ENCODE measurements at regions not wholly inside any gene's neighbourhood (a gene's known extent, or its start where the extent isn't known, plus 50 kb on each side); places are given as distances from the start of the nearest gene placed in this dataset.

DNA sequence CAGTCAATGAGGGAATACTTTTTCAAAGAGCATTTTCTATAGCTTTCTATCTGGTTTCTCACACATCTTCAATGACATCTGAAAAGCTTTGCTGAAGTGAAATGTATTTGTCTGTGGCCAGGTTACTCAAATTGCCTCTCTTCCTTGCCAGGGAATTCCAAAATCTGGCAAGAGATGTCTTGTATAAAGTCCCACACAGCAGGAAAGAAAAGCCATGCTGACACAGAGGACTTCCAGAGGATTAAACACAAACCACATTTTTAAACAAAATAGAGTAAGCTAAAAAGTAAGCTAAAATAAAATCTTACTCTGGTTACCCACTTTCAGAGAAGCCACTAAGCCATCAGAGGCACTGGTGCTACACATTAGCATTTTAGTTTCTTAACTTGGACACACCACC lies 93.1 kb upstream of the BCAR3 start:
- no peak overlapping the region for H3K27ac ChIP-seq
- no peaks in the 10 kb centered on the region for H3K27me3 ChIP-seq
- no peak overlapping the region for H3K4me2 ChIP-seq
- no peak overlapping the region for H3K9ac ChIP-seq
- H3K4me3 ChIP-seq, result no peak overlapping the region
- H3K36me3 ChIP-seq, result no peaks in the 10 kb centered on the region
- no peaks in the 10 kb centered on the region for H3K9me3 ChIP-seq
- H4K20me1 ChIP-seq, result no peaks in the 10 kb centered on the region
- peaks cover under 1% of the 10 kb centered on the region; the same call in 1 of the 2 replicates for H3K4me1 ChIP-seq
- TF ChIP-seq Cebpa-rat (IDR thresholded peaks at IDR 0.05), result no peak

DNA sequence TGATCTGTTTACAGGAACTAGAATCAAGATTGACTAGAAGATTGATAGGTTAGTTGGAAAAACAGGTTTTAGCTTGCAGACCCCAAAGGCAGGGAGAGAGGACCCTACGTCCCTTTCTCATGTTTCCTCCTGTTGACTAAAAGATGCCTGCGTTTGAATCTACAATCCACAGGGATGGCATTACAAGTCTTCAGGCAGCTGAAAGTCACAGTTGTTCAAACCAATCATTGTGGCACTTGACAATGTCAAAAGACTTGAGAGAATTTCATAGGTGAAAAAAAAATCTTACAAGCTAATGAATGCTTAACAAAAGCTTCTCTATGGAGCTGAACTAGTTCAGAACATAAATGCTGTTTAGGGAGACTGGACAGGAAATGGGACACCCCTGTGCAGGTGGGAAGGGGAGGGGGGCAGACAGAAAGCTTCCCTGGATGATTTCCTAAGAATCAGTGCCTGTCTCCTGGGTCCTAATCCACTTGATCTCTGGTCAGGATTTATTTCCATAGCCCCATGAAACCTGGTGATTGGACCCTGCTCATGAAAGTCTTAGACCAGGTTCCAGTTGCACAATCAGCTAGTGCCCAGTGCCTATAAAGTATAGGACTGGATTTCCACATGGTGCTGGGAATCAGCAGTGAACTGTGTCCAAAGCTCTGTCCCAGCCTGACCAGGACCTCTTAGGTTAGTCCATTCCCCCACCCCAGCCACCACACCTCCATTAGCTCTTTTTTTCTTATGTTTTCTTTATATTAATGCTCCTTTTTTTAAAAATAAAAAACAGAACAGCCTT lies 91.6 kb upstream of the BCAR3 start:
- no peaks in the 10 kb centered on the region for H3K36me3 ChIP-seq
- H3K4me1 ChIP-seq, result peaks cover 15% of the 10 kb centered on the region
- no peak overlapping the region for H3K4me2 ChIP-seq
- H3K9me3 ChIP-seq, result no peaks in the 10 kb centered on the region
- no peak overlapping the region for H3K27ac ChIP-seq
- no peaks in the 10 kb centered on the region for H4K20me1 ChIP-seq
- no peak overlapping the region for H3K9ac ChIP-seq
- no peaks in the 10 kb centered on the region for H3K27me3 ChIP-seq
- no peak for TF ChIP-seq Cebpa-rat (IDR thresholded peaks at IDR 0.05)
- H3K4me3 ChIP-seq, result no peak overlapping the region

DNA sequence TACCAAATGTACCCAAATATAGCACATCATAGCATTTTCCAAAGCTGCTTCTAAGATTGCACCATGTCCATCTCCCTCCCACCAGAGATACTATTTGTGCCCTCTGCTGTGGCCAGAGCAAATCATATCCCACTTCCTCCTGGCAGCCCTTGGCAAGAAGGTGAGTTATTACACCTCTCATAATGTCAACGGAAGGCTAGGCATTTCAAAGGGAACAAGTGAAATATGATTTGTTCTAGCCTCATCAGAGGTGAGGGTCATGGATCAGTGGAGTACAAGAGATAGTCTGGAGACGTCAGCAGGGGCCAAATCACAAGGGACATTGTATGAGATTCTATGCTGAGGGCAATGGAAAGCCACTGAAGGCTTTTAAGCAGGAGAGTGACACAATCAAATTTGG lies 90.2 kb upstream of the BCAR3 start:
- Histone ChIP-seq H3K4me2 (no peak overlapping the region), H3K27me3 (no peaks in the 10 kb centered on the region), H3K9ac (no peak overlapping the region), H3K27ac (no peak overlapping the region), H3K9me3 (no peaks in the 10 kb centered on the region), H3K4me1 (peaks cover 19% of the 10 kb centered on the region), H4K20me1 (no peaks in the 10 kb centered on the region), H3K4me3 (no peak overlapping the region), H3K36me3 (no peaks in the 10 kb centered on the region)
- TF ChIP-seq Cebpa-rat (IDR thresholded peaks at IDR 0.05), result no peak

DNA sequence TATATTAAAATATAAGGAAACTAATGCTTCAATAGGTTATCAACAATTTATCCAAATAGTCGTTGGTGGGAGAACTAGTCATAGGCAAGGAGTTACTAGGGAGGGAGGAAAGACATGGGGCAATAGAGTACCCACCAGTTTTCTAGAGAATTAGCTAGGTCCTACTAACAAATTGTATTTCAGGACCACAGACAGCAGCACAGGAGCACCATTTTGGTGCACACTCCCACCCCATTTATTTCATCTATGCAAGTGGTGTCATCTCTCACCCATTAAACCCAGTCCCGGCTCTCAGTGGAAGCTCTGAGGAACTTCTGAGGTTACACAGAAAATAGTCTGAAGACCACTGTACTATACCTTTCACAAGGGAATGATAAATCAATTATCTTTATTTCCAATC lies 89.0 kb upstream of the BCAR3 start:
- no peaks in the 10 kb centered on the region for H3K36me3 ChIP-seq
- no peak overlapping the region for H3K27ac ChIP-seq
- TF ChIP-seq Cebpa-rat (IDR thresholded peaks at IDR 0.05), result no peak
- H3K9me3 ChIP-seq, result no peaks in the 10 kb centered on the region
- no peak overlapping the region for H3K9ac ChIP-seq
- no peaks in the 10 kb centered on the region for H3K27me3 ChIP-seq
- H3K4me2 ChIP-seq, result no peak overlapping the region
- H3K4me3 ChIP-seq, result no peak overlapping the region
- peaks cover 19% of the 10 kb centered on the region for H3K4me1 ChIP-seq
- H4K20me1 ChIP-seq, result no peaks in the 10 kb centered on the region

DNA sequence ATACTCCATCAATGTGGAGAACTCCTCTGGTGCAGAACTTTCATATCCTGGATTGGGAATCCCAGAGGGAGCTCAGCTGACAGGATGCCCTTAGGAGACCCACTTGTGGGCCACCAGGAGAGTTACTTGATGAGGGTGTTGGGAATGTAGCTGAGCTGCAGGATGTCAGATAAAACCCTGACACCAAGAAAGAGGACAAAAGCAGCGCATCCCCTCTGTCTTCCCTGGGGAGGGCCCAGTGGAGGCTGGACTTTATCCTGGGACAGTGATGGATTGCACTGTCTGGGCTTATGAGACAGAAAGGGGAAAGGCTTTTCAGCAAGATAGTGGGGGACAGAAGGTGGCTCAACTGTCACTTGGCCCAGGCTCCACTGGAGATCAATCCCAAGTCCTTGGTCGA lies 88.1 kb upstream of the BCAR3 start:
- no peak overlapping the region for H3K27ac ChIP-seq
- H4K20me1 ChIP-seq, result no peaks in the 10 kb centered on the region
- no peak overlapping the region for H3K9ac ChIP-seq
- H3K9me3 ChIP-seq, result no peaks in the 10 kb centered on the region
- peaks cover 19% of the 10 kb centered on the region for H3K4me1 ChIP-seq
- TF ChIP-seq Cebpa-rat (IDR thresholded peaks at IDR 0.05), result no peak
- no peaks in the 10 kb centered on the region for H3K36me3 ChIP-seq
- H3K4me3 ChIP-seq, result no peak overlapping the region
- H3K4me2 ChIP-seq, result peak overlapping the region; percentile 52; the same call in 1 of the 2 replicates
- no peaks in the 10 kb centered on the region for H3K27me3 ChIP-seq

DNA sequence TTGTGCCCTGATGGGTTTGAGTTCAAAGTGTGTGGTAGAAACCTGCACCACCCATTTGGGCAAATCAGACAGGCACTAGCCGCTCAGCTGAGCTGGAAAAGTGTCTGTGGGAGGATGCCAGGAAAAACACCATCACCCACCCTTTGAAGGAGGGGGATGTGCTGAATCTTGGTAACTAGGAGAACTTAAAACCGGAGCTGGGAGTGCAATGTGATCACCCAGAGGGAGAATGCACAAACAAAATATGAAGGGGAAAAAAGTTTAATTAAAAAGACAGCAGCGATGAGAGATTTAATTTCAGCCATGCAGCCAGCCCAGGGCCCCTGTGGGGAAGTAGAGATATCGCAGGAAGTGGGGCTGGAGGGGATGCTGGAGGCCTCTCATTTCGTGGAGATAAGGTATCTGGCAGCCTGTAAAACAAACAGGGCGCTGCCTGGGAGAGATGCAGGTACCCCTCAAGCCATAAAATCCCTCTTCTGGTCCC lies 86.8 kb upstream of the BCAR3 start:
- no peaks in the 10 kb centered on the region for H3K9me3 ChIP-seq
- peaks cover 19% of the 10 kb centered on the region for H3K4me1 ChIP-seq
- TF ChIP-seq Cebpa-rat (IDR thresholded peaks at IDR 0.05), result no peak
- no peaks in the 10 kb centered on the region for H4K20me1 ChIP-seq
- H3K4me3 ChIP-seq, result no peak overlapping the region
- no peak overlapping the region for H3K27ac ChIP-seq
- no peaks in the 10 kb centered on the region for H3K27me3 ChIP-seq
- no peak overlapping the region for H3K9ac ChIP-seq
- H3K4me2 ChIP-seq, result peak overlapping the region; percentile 52
- no peaks in the 10 kb centered on the region for H3K36me3 ChIP-seq

DNA sequence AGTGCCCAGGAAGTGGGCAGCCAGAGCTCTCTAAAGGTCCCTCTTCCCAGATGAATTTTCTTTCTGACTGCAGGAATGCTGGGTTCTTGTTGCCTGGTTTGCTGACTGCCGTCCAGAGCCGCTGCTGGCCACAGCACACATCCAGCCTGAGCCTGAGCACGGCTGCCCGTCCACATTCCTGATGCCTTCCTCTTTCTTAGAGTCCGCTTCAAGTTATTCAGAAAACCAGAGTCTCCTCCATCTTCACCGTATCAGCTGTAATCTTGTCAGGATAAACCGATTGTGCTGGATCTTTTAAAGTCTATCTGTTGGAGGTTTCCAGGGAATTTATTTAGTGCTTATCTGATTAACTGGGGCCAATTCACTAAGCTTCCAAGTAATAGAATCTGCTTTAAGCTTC lies 84.8 kb upstream of the BCAR3 start:
- Histone ChIP-seq H3K4me3 (no peak overlapping the region), H4K20me1 (no peaks in the 10 kb centered on the region), H3K4me2 (no peak overlapping the region), H3K27me3 (no peaks in the 10 kb centered on the region), H3K9me3 (no peaks in the 10 kb centered on the region), H3K9ac (no peak overlapping the region), H3K36me3 (no peaks in the 10 kb centered on the region), H3K27ac (no peak overlapping the region), H3K4me1 (peaks cover 19% of the 10 kb centered on the region)
- TF ChIP-seq Cebpa-rat (IDR thresholded peaks at IDR 0.05), result no peak

DNA sequence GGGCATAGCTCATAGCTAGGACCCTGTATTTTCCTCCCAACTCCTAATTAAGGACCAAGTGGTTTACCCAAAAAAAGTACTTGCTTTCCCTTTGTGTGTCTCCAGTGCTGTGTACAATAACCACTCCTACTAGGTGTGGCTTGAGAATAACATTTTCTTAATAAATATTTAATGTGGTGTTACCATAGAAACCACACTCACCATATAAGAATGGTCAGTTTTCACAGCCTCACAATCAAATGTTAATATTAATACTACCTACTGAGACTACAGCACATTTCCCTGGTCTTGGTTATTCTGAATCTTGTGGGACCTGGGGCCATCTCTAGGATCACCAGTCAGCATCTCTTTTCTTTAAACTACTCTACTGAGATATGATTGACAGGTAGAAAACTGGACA lies 83.5 kb upstream of the BCAR3 start:
- H3K4me2 ChIP-seq, result no peak overlapping the region
- no peak overlapping the region for H3K27ac ChIP-seq
- H4K20me1 ChIP-seq, result no peaks in the 10 kb centered on the region
- H3K36me3 ChIP-seq, result no peaks in the 10 kb centered on the region
- H3K9me3 ChIP-seq, result no peaks in the 10 kb centered on the region
- no peak for TF ChIP-seq Cebpa-rat (IDR thresholded peaks at IDR 0.05)
- H3K4me1 ChIP-seq, result peaks cover 19% of the 10 kb centered on the region
- no peaks in the 10 kb centered on the region for H3K27me3 ChIP-seq
- no peak overlapping the region for H3K9ac ChIP-seq
- no peak overlapping the region for H3K4me3 ChIP-seq

DNA sequence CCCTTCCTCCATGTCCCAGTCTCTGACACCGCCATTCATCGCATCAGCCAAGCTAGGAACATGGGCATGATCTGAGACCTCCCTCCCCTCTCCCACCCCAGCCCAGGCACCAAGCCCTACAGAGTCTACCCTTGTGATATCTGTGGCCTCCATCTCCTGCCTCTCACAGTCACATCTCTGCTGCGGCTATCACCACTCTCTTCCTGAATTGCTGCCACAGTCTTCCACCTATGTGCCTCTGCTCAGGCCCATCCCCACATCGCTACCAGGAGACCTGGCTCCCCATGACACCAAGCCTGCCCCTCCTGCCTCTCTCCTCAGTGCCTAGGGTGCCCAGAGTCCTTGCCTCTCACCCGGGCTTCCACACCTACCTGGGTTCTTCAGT lies 82.7 kb upstream of the BCAR3 start:
- Histone ChIP-seq H3K4me1 (peaks cover 23% of the 10 kb centered on the region), H3K27ac (no peak overlapping the region)

DNA sequence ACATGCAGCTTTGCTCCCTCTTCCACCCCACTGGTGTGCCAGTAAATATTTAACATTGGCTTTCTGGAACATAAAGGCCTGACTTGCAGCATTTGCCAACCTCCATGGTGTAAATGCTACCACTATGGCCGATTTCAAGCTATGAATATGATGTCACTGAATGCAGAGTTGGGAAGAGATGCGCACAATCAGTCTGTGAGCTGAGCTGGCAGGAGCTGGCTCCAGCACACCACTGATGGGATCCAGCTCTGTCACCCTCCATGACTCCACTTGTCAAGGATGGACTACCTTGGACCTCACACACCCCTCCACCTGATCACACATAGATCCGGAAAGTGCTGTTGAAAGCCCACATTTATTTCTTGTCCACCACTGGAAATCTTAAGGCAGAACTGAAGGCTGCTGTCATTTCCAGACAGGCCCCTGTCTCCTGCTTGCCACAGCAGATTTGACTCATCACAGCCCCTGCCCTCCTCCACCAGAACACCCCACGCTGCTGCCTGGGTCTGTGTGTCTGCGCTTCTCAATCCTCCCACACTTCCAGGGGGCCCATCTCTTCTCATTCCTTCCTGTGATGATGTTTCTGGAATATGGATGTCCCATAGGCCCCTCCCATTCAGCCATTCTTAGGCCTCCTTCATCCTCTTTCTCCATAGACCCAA lies 82.2 kb upstream of the BCAR3 start:
- Histone ChIP-seq H3K9me3 (no peaks in the 10 kb centered on the region), H3K4me1 (peaks cover 23% of the 10 kb centered on the region), H3K27me3 (no peaks in the 10 kb centered on the region), H3K27ac (no peak overlapping the region), H3K36me3 (no peaks in the 10 kb centered on the region), H4K20me1 (no peaks in the 10 kb centered on the region), H3K9ac (no peak overlapping the region), H3K4me2 (no peak overlapping the region), H3K4me3 (no peak overlapping the region)
- no peak for TF ChIP-seq Cebpa-rat (IDR thresholded peaks at IDR 0.05)

More for the DNA sequence above, 82.7 kb upstream of the BCAR3 start:
- no peak overlapping the region for H3K9ac ChIP-seq
- no peaks in the 10 kb centered on the region for H4K20me1 ChIP-seq
- no peak overlapping the region for H3K4me3 ChIP-seq
- H3K9me3 ChIP-seq, result no peaks in the 10 kb centered on the region
- no peak overlapping the region for H3K4me2 ChIP-seq
- H3K36me3 ChIP-seq, result no peaks in the 10 kb centered on the region
- no peaks in the 10 kb centered on the region for H3K27me3 ChIP-seq
- TF ChIP-seq Cebpa-rat (IDR thresholded peaks at IDR 0.05), result no peak

Measured in BLaER1 (cell line).